ENCODE measurements at regions not wholly inside any gene's neighbourhood (a gene's known extent, or its start where the extent isn't known, plus 50 kb on each side); places are given as distances from the start of the nearest gene placed in this dataset.

- TF ChIP-seq, protein P1, sequence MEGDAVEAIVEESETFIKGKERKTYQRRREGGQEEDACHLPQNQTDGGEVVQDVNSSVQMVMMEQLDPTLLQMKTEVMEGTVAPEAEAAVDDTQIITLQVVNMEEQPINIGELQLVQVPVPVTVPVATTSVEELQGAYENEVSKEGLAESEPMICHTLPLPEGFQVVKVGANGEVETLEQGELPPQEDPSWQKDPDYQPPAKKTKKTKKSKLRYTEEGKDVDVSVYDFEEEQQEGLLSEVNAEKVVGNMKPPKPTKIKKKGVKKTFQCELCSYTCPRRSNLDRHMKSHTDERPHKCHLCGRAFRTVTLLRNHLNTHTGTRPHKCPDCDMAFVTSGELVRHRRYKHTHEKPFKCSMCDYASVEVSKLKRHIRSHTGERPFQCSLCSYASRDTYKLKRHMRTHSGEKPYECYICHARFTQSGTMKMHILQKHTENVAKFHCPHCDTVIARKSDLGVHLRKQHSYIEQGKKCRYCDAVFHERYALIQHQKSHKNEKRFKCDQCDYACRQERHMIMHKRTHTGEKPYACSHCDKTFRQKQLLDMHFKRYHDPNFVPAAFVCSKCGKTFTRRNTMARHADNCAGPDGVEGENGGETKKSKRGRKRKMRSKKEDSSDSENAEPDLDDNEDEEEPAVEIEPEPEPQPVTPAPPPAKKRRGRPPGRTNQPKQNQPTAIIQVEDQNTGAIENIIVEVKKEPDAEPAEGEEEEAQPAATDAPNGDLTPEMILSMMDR (conservative IDR thresholded peaks at IDR 0.05 in 1 of 2, IDR thresholded peaks at IDR 0.05 in 1 of 2; ENCODE audit: extremely low read depth in 1 of 2, insufficient read depth in 1 of 2, low read depth in 1 of 2, low read length in 2 of 2): no peak
- no peak for TF ChIP-seq EZH2 (IDR thresholded peaks at IDR 0.05; ENCODE audit: borderline replicate concordance, low read length)
Measured at GRCh38 chr14:95380350-95381042, 60.8 kb upstream of the CLMN start.
